Lung (tissue), 11 donors: ENCODE measurements at regions not wholly inside any gene's neighbourhood (a gene's known extent, or its start where the extent isn't known, plus 50 kb on each side); places are given as distances from the start of the nearest gene placed in this dataset.

Experiments used
- ATAC-seq: fragments of 200-7000 bp; cut with Tn5 transposase; one replicate; pipeline ENCODE4 v1.9.1; 2020; ENCODE audit warnings: moderate number of reproducible peaks; ENCODE audit not compliant: insufficient read depth, low FRiP score
- DNase-seq, 3 donors: peaks; one replicate each; pipeline ENCODE4 v3.0.0-alpha.2; 2013 to 2017
- H3K27ac ChIP-seq, 2 donors: one replicate each; pipeline ENCODE4 v1.5.1; 2013; ENCODE audit warnings: mild to moderate bottlenecking in 2 of 2, moderate library complexity in 2 of 2, control low read depth in 1 of 2, inconsistent platforms in 1 of 2, low read depth in 1 of 2, low read length in 1 of 2
- H3K27me3 ChIP-seq, 3 donors: one replicate each; pipeline ENCODE4 v1.5.1; 2013; ENCODE audit warnings: low read length in 2 of 3; ENCODE audit not compliant: control insufficient read depth in 3 of 3, insufficient read depth in 3 of 3
- H3K36me3 ChIP-seq, 4 donors: one replicate each; pipeline ENCODE4 v1.5.1; 2013; ENCODE audit warnings: low read length in 4 of 4, mild to moderate bottlenecking in 1 of 4, moderate library complexity in 1 of 4; ENCODE audit not compliant: control insufficient read depth in 4 of 4, insufficient read depth in 4 of 4
- H3K4me1 ChIP-seq, 5 donors: one replicate each; pipeline ENCODE4 v1.5.1; 2013; ENCODE audit warnings: low read length in 5 of 5, mild to moderate bottlenecking in 2 of 5, moderate library complexity in 1 of 5; ENCODE audit not compliant: control insufficient read depth in 5 of 5, insufficient read depth in 5 of 5
- H3K4me3 ChIP-seq: one replicate; pipeline ENCODE4 v1.5.1; 2013; ENCODE audit warnings: mild to moderate bottlenecking, control low read depth, moderate library complexity
- H3K9ac ChIP-seq, 2 donors: one replicate each; pipeline ENCODE4 v1.5.1; 2013; ENCODE audit warnings: low read length in 2 of 2, control low read depth in 1 of 2; ENCODE audit not compliant: insufficient read depth in 1 of 2
- H3K9me3 ChIP-seq, 4 donors: one replicate each; pipeline ENCODE4 v1.5.1; 2013; ENCODE audit warnings: low read length in 3 of 4, mild to moderate bottlenecking in 1 of 4, moderate library complexity in 1 of 4; ENCODE audit not compliant: control insufficient read depth in 4 of 4, insufficient read depth in 3 of 4
- CTCF ChIP-seq: IDR thresholded peaks from 2 replicates; pipeline ENCODE4 v1.5.1; 2012; ENCODE audit warnings: mild to moderate bottlenecking; ENCODE audit errors: control extremely low read depth, extremely low read depth
- WGBS, 2 donors: extraction: QIAGEN DNeasy Blood & Tissue Kit; methylation state at CpG; one replicate each; pipeline ENCODE4 v1.1.7; 2013; 5-methylcytosine and 5-hydroxymethylcytosine counted together
- donor health status: control.
- donor health status: control.
- donor health status: Bipolar disorder and iron deficiency.
- donor health status: healthy.
- donor health status: DM: yes; HTN: yes; CAD: no.

GRCh38 chr11:134587345-134587744 is 175.3 kb upstream of the B3GAT1 start:
- H3K27ac ChIP-seq: no peak overlapping the region
- peaks cover 0 to 5% (median 0%) of the 10 kb centered on the region in 5 donors for H3K4me1 ChIP-seq
- ATAC-seq (no peak), DNase-seq (no peak)
- no peak overlapping the region for H3K4me3 ChIP-seq
- H3K27me3 ChIP-seq: no peaks in the 10 kb centered on the region
- 75 to 90% methylated on average over 6 of the region's 6 CpGs for WGBS, 2 donors
- TF ChIP-seq CTCF: no peak
- peaks cover 0 to under 1% (median 0%) of the 10 kb centered on the region in 4 donors for H3K9me3 ChIP-seq
- H3K36me3 ChIP-seq: no peaks in the 10 kb centered on the region
- H3K9ac ChIP-seq: no peak overlapping the region

- no peak overlapping the region for H3K27ac ChIP-seq
- 80 to 88% methylated on average over 6 of the region's 6 CpGs for WGBS, 2 donors
- H3K9me3 ChIP-seq: no peaks in the 10 kb centered on the region
- H3K9ac ChIP-seq: no peak overlapping the region
- no peaks in the 10 kb centered on the region for H3K36me3 ChIP-seq
- H3K4me3 ChIP-seq: no peak overlapping the region
- DNase-seq (no peak), ATAC-seq (no peak)
- no peak for TF ChIP-seq CTCF
- H3K4me1 ChIP-seq: peaks cover 0 to 5% (median 0%) of the 10 kb centered on the region in 5 donors
- H3K27me3 ChIP-seq: no peaks in the 10 kb centered on the region
Observed at GRCh38 chr11:134586726-134587125, 174.7 kb upstream of the B3GAT1 start.

GRCh38 chr11:134585666-134586610 is 173.9 kb upstream of the B3GAT1 start:
- H3K9ac ChIP-seq: no peak overlapping the region
- H3K36me3 ChIP-seq: no peaks in the 10 kb centered on the region
- peaks cover 0 to 2% (median 0%) of the 10 kb centered on the region in 4 donors for H3K9me3 ChIP-seq
- DNase-seq (no peak), ATAC-seq (no peak)
- H3K4me3 ChIP-seq: no peak overlapping the region
- no peak for TF ChIP-seq CTCF
- 82 to 92% methylated on average over 15 of the region's 15 CpGs for WGBS, 2 donors
- no peak overlapping the region for H3K27ac ChIP-seq
- H3K27me3 ChIP-seq: no peaks in the 10 kb centered on the region
- H3K4me1 ChIP-seq: peaks cover 0 to 5% (median 0%) of the 10 kb centered on the region in 5 donors
